ENCODE measurements at regions not wholly inside any gene's neighbourhood (a gene's known extent, or its start where the extent isn't known, plus 50 kb on each side); places are given as distances from the start of the nearest gene placed in this dataset.

GRCh38 chr6:139863346-139863745 is 488.9 kb upstream of the CITED2 start:
- Histone ChIP-seq H3K27ac (no peak overlapping the region), H3K9ac (no peak overlapping the region), H3K36me3 (ENCODE audit: low read depth) (no peaks in the 10 kb centered on the region), H3K79me2 (ENCODE audit: insufficient read depth) (no peaks in the 10 kb centered on the region), H2AFZ (no peak overlapping the region), H3K9me3 (ENCODE audit: low read depth) (no peaks in the 10 kb centered on the region), H3K4me1 (ENCODE audit: insufficient read depth) (peaks cover 11% of the 10 kb centered on the region), H3K4me2 (ENCODE audit: unreplicated experiment) (no peak overlapping the region), H3K9me2 (ENCODE audit: insufficient read depth) (no peaks in the 10 kb centered on the region; the same call in 1 of the 2 replicates), H3K27me3 (replicated peaks; ENCODE audit: insufficient read depth) (no peaks in the 10 kb centered on the region), H4K20me1 (ENCODE audit: insufficient read depth) (no peaks in the 10 kb centered on the region), H3K4me3 (no peak overlapping the region), H3F3A (ENCODE audit: insufficient read depth) (0 out of 2 replicates have a peak, but pooled peaks cover 3% of the 10 kb centered on the region)
- peak; percentile 37 for DNase-seq
- 48 to 68% methylated on average over 1 of the region's 1 CpG for WGBS, 2 experiments (ENCODE audit: low coverage in 1 of 2, low lambda C conversion rate in 2 of 2, missing lambda C conversion rate in 2 of 2)
- in situ Hi-C loops (cut with MboI) = no loop called here
- TF ChIP-seq EZH2 (IDR thresholded peaks at IDR 0.05; ENCODE audit: insufficient read depth, poor library complexity, severe bottlenecking) = no peak
- TF ChIP-seq EZH2phosphoT487 (IDR thresholded peaks at IDR 0.05; ENCODE audit: insufficient read depth, low read depth) = no peak

- no peak overlapping the region for H3K9ac ChIP-seq
- no peaks in the 10 kb centered on the region; the same call in 1 of the 2 replicates for H3K9me2 ChIP-seq (ENCODE audit: insufficient read depth)
- no peak for TF ChIP-seq EZH2phosphoT487 (IDR thresholded peaks at IDR 0.05; ENCODE audit: insufficient read depth, low read depth)
- TF ChIP-seq EZH2 (IDR thresholded peaks at IDR 0.05; ENCODE audit: insufficient read depth, poor library complexity, severe bottlenecking) = no peak
- 0 out of 2 replicates have a peak, but pooled peaks cover 3% of the 10 kb centered on the region for H3F3A ChIP-seq (ENCODE audit: insufficient read depth)
- no peaks in the 10 kb centered on the region for H3K79me2 ChIP-seq (ENCODE audit: insufficient read depth)
- H4K20me1 ChIP-seq (ENCODE audit: insufficient read depth) = no peaks in the 10 kb centered on the region
- H3K4me2 ChIP-seq (ENCODE audit: unreplicated experiment) = no peak overlapping the region
- H2AFZ ChIP-seq = no peak overlapping the region
- H3K36me3 ChIP-seq (ENCODE audit: low read depth) = no peaks in the 10 kb centered on the region
- no peak overlapping the region for H3K27ac ChIP-seq
- H3K4me3 ChIP-seq = no peak overlapping the region
- peaks cover 9% of the 10 kb centered on the region for H3K4me1 ChIP-seq (ENCODE audit: insufficient read depth)
- no peaks in the 10 kb centered on the region for H3K27me3 ChIP-seq (replicated peaks; ENCODE audit: insufficient read depth)
- 95 to 98% methylated on average over 2 of the region's 2 CpGs for WGBS, 2 experiments (ENCODE audit: low coverage in 1 of 2, low lambda C conversion rate in 2 of 2, missing lambda C conversion rate in 2 of 2)
- in situ Hi-C loops (cut with MboI) = no loop called here
- no peaks in the 10 kb centered on the region for H3K9me3 ChIP-seq (ENCODE audit: low read depth)
- DNase-seq = no peak
Measured at GRCh38 chr6:139862311-139862710, 487.9 kb upstream of the CITED2 start.

GRCh38 chr6:139860203-139860602 is 485.8 kb upstream of the CITED2 start:
- Histone ChIP-seq H2AFZ (no peak overlapping the region), H3K9me2 (ENCODE audit: insufficient read depth) (no peaks in the 10 kb centered on the region; the same call in 1 of the 2 replicates), H4K20me1 (ENCODE audit: insufficient read depth) (no peaks in the 10 kb centered on the region), H3K79me2 (ENCODE audit: insufficient read depth) (no peaks in the 10 kb centered on the region), H3K27ac (no peak overlapping the region), H3K4me1 (ENCODE audit: insufficient read depth) (peaks cover 18% of the 10 kb centered on the region), H3K36me3 (ENCODE audit: low read depth) (no peaks in the 10 kb centered on the region), H3K4me2 (ENCODE audit: unreplicated experiment) (no peak overlapping the region), H3K9ac (no peak overlapping the region), H3K27me3 (replicated peaks; ENCODE audit: insufficient read depth) (no peaks in the 10 kb centered on the region), H3K9me3 (ENCODE audit: low read depth) (no peaks in the 10 kb centered on the region), H3K4me3 (no peak overlapping the region), H3F3A (ENCODE audit: insufficient read depth) (peaks cover 16% of the 10 kb centered on the region)
- DNase-seq = no peak
- no peak for TF ChIP-seq EZH2 (IDR thresholded peaks at IDR 0.05; ENCODE audit: insufficient read depth, poor library complexity, severe bottlenecking)
- no peak for TF ChIP-seq EZH2phosphoT487 (IDR thresholded peaks at IDR 0.05; ENCODE audit: insufficient read depth, low read depth)
- in situ Hi-C loops (cut with MboI) = no loop called here
- WGBS, 2 experiments (ENCODE audit: low coverage in 1 of 2, low lambda C conversion rate in 2 of 2, missing lambda C conversion rate in 2 of 2) = 94 to 96% methylated on average over 4 of the region's 4 CpGs

GRCh38 chr6:139858429-139858828 is 484.0 kb upstream of the CITED2 start:
- 57 to 59% methylated on average over 2 of the region's 2 CpGs for WGBS, 2 experiments (ENCODE audit: low coverage in 1 of 2, low lambda C conversion rate in 2 of 2, missing lambda C conversion rate in 2 of 2)
- Histone ChIP-seq H2AFZ (no peak overlapping the region), H3K79me2 (ENCODE audit: insufficient read depth) (no peaks in the 10 kb centered on the region), H3K27ac (no peak overlapping the region), H3F3A (ENCODE audit: insufficient read depth) (peaks cover 27% of the 10 kb centered on the region), H4K20me1 (ENCODE audit: insufficient read depth) (no peaks in the 10 kb centered on the region), H3K27me3 (replicated peaks; ENCODE audit: insufficient read depth) (no peaks in the 10 kb centered on the region), H3K9me3 (ENCODE audit: low read depth) (no peaks in the 10 kb centered on the region), H3K9me2 (ENCODE audit: insufficient read depth) (no peaks in the 10 kb centered on the region; the same call in 1 of the 2 replicates), H3K4me2 (ENCODE audit: unreplicated experiment) (no peak overlapping the region), H3K4me1 (ENCODE audit: insufficient read depth) (peaks cover 30% of the 10 kb centered on the region), H3K9ac (no peak overlapping the region), H3K4me3 (no peak overlapping the region), H3K36me3 (ENCODE audit: low read depth) (no peaks in the 10 kb centered on the region)
- no peak for TF ChIP-seq EZH2 (IDR thresholded peaks at IDR 0.05; ENCODE audit: insufficient read depth, poor library complexity, severe bottlenecking)
- TF ChIP-seq EZH2phosphoT487 (IDR thresholded peaks at IDR 0.05; ENCODE audit: insufficient read depth, low read depth) = no peak
- in situ Hi-C loops (cut with MboI) = no loop called here
- DNase-seq = no peak

GRCh38 chr6:139857143-139857542 is 482.7 kb upstream of the CITED2 start:
- Histone ChIP-seq H3K4me1 (ENCODE audit: insufficient read depth) (peaks cover 40% of the 10 kb centered on the region), H3K79me2 (ENCODE audit: insufficient read depth) (no peaks in the 10 kb centered on the region), H3K27me3 (replicated peaks; ENCODE audit: insufficient read depth) (no peaks in the 10 kb centered on the region), H3K36me3 (ENCODE audit: low read depth) (no peaks in the 10 kb centered on the region), H3K27ac (no peak overlapping the region), H3K9me3 (ENCODE audit: low read depth) (no peaks in the 10 kb centered on the region), H2AFZ (peak overlapping the region; percentile 77; the same call in 1 of the 2 replicates), H3K9ac (no peak overlapping the region), H4K20me1 (ENCODE audit: insufficient read depth) (no peaks in the 10 kb centered on the region), H3K9me2 (ENCODE audit: insufficient read depth) (no peaks in the 10 kb centered on the region; the same call in 1 of the 2 replicates), H3K4me2 (ENCODE audit: unreplicated experiment) (no peak overlapping the region), H3F3A (ENCODE audit: insufficient read depth) (peaks cover 35% of the 10 kb centered on the region), H3K4me3 (no peak overlapping the region)
- no peak for TF ChIP-seq EZH2 (IDR thresholded peaks at IDR 0.05; ENCODE audit: insufficient read depth, poor library complexity, severe bottlenecking)
- no peak for TF ChIP-seq EZH2phosphoT487 (IDR thresholded peaks at IDR 0.05; ENCODE audit: insufficient read depth, low read depth)
- in situ Hi-C loops (cut with MboI) = no loop called here
- no peak for DNase-seq
- 97 to 98% methylated on average over 2 of the region's 2 CpGs for WGBS, 2 experiments (ENCODE audit: low coverage in 1 of 2, low lambda C conversion rate in 2 of 2, missing lambda C conversion rate in 2 of 2)

Measured in GM23248 (cell line).